OCI-LY7 (cell line): ENCODE measurements at regions not wholly inside any gene's neighbourhood (a gene's known extent, or its start where the extent isn't known, plus 50 kb on each side); places are given as distances from the start of the nearest gene placed in this dataset.

ENCODE experiments used
- BruUV-seq: library from RNA; stranded (reverse); fragments of 400-500 nt; replicated peaks from 2 replicates; lab custom pipeline; 2021; lab: Mats Ljungman, UMichigan
- CTCF ChIA-PET: fragments of 300-600 bp; sonication (Branson Sonifier 250); formaldehyde crosslinking; loops from one replicate; lab custom pipeline; 2022; ENCODE audit warnings: antibody characterized with exemption; ENCODE audit not compliant: unreplicated experiment; lab: Charles Lee
- POLR2A ChIA-PET: fragments of 300-600 bp; sonication (Branson Sonifier 250); formaldehyde crosslinking; loops from one replicate; lab custom pipeline; 2022; ENCODE audit warnings: antibody characterized with exemption; lab: Charles Lee
- DNase-seq: peaks from one replicate; pipeline ENCODE4 v3.0.0-alpha.2; 2015; ENCODE audit warnings: low spot score
- H2AFZ ChIP-seq: fragments of 200-600 bp; sonication (generic), shearing (Covaris generic); 2 replicates; pipeline ENCODE4 v1.6.1; 2014; ENCODE audit warnings: mild to moderate bottlenecking, antibody characterized with exemption, low read length, moderate library complexity
- H3K27ac ChIP-seq: fragments of 200-600 bp; sonication (generic); 2 replicates; pipeline ENCODE4 v1.5.1; 2014; ENCODE audit warnings: mixed run types, low read depth, mild to moderate bottlenecking, moderate library complexity, low read length, inconsistent platforms; ENCODE audit not compliant: poor library complexity, severe bottlenecking
- H3K36me3 ChIP-seq: fragments of 200-600 bp; sonication (generic); 2 replicates; pipeline ENCODE4 v1.6.1; 2014; ENCODE audit warnings: mild to moderate bottlenecking, antibody characterized with exemption, low read length, moderate library complexity, mixed read lengths; ENCODE audit not compliant: insufficient read depth
- H3K4me1 ChIP-seq: fragments of 200-600 bp; sonication (generic); 2 replicates; pipeline ENCODE4 v1.5.1; 2014; ENCODE audit warnings: mild to moderate bottlenecking, low read length; ENCODE audit not compliant: insufficient read depth, poor library complexity, severe bottlenecking
- H3K4me2 ChIP-seq: fragments of 200-600 bp; sonication (generic); 2 replicates; pipeline ENCODE4 v1.6.1; 2014; ENCODE audit warnings: mild to moderate bottlenecking, low read length
- H3K4me3 ChIP-seq: fragments of 200-600 bp; sonication (generic); 2 replicates; pipeline ENCODE4 v1.5.1; 2014; ENCODE audit warnings: mild to moderate bottlenecking, low read depth, low read length; ENCODE audit not compliant: poor library complexity, severe bottlenecking
- H3K79me2 ChIP-seq: fragments of 200-600 bp; sonication (generic); 2 replicates; pipeline ENCODE4 v1.6.1; 2016; ENCODE audit warnings: low read depth, mild to moderate bottlenecking, low read length, moderate library complexity, mixed read lengths; ENCODE audit not compliant: insufficient read depth
- H3K9me2 ChIP-seq: fragments of 200-600 bp; sonication (generic); 2 replicates; pipeline ENCODE4 v1.6.1; 2016; ENCODE audit warnings: mild to moderate bottlenecking, low read length, mixed read lengths; ENCODE audit not compliant: insufficient read depth
- H3K9me3 ChIP-seq: fragments of 200-600 bp; sonication (generic); 2 replicates; pipeline ENCODE4 v1.6.1; 2014; ENCODE audit warnings: mild to moderate bottlenecking, mixed run types, low read length, mixed read lengths
- H4K20me1 ChIP-seq: fragments of 200-600 bp; sonication (generic); 2 replicates; pipeline ENCODE4 v1.6.1; 2014; ENCODE audit warnings: mild to moderate bottlenecking, antibody characterized with exemption, low read length, moderate library complexity, mixed read lengths; ENCODE audit not compliant: insufficient read depth
- EZH2phosphoT487 ChIP-seq: fragments of 200-600 bp; sonication (generic); IDR thresholded peaks from 2 replicates; pipeline ENCODE4 v1.6.1; 2018; ENCODE audit warnings: low read depth, borderline replicate concordance, mild to moderate bottlenecking, mixed run types, antibody characterized with exemption, low read length, moderate library complexity, mixed read lengths
- intact Hi-C: fragments of 100-400 bp; cut with micrococcal nuclease; formaldehyde crosslinking; loops from one replicate; pipeline ENCODE4 v1.10.0; 2022; ENCODE audit not compliant: unreplicated experiment
- TF ChIP-seq, protein P1 (sequence below): fragments of 200-600 bp; sonication (generic); conservative IDR thresholded peaks from 2 replicates; pipeline ENCODE4 v1.5.1; 2014; ENCODE audit warnings: mild to moderate bottlenecking, antibody characterized with exemption, low read length, moderate library complexity, mixed read lengths

DNA sequence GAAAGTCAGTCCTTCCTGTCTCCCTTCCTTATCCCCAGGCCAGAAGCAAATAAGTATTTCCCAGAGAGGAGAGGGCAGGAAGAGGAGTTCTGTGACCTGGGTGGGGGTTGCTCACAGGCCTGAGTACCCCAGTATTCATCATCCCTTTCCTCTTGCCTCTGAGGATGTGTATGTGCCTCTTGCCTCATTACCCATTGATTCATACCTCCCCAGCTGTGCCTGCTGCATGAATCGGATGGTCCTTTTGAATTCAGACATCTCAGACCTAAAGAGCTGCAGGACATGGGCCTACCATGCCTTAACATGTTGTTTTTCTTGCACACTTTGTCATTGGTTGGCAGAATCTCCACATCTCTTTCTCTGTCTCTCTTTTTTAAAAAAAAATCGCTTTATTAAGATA, 112.8 kb upstream of the SHB start:
- ChIA-PET POLR2A (no interaction called here), CTCF (no interaction called here)
- Histone ChIP-seq H3K79me2 (no peaks in the 10 kb centered on the region), H3K4me2 (no peak overlapping the region), H3K27ac (no peak overlapping the region), H3K36me3 (no peaks in the 10 kb centered on the region), H3K9me2 (no peaks in the 10 kb centered on the region), H3K4me3 (no peak overlapping the region), H3K9me3 (no peaks in the 10 kb centered on the region), H3K4me1 (no peaks in the 10 kb centered on the region), H4K20me1 (no peaks in the 10 kb centered on the region), H2AFZ (no peak overlapping the region)
- no peak for DNase-seq
- TF ChIP-seq, protein P1, sequence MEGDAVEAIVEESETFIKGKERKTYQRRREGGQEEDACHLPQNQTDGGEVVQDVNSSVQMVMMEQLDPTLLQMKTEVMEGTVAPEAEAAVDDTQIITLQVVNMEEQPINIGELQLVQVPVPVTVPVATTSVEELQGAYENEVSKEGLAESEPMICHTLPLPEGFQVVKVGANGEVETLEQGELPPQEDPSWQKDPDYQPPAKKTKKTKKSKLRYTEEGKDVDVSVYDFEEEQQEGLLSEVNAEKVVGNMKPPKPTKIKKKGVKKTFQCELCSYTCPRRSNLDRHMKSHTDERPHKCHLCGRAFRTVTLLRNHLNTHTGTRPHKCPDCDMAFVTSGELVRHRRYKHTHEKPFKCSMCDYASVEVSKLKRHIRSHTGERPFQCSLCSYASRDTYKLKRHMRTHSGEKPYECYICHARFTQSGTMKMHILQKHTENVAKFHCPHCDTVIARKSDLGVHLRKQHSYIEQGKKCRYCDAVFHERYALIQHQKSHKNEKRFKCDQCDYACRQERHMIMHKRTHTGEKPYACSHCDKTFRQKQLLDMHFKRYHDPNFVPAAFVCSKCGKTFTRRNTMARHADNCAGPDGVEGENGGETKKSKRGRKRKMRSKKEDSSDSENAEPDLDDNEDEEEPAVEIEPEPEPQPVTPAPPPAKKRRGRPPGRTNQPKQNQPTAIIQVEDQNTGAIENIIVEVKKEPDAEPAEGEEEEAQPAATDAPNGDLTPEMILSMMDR = no peak
- no peak for TF ChIP-seq EZH2phosphoT487
- intact Hi-C loops = no loop called here
- no TSS peak for BruUV-seq

DNA sequence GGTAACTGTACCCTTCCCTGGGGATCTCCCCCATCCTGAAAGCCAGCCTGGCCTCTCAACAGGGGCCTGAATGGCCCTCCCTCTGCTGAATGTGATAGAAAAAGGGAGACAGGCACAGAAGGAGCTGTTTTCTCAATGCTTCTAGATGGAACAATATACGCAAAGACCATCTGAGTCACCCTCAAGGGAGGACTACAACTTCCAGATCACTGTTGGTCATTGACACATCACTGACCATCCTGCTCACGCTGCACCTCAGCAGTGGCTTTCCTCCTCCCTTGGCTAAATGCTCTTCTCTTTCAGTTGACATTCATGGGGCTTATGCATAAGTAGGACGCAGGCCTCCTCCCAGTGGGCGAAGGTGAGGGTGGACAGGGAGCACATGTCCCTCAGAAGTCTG, 112.2 kb upstream of the SHB start:
- TF ChIP-seq EZH2phosphoT487 = no peak
- TF ChIP-seq, protein P1 = no peak
- no peaks in the 10 kb centered on the region for H4K20me1 ChIP-seq
- no peaks in the 10 kb centered on the region for H3K36me3 ChIP-seq
- no peak overlapping the region for H3K4me3 ChIP-seq
- H3K27ac ChIP-seq = no peak overlapping the region
- H3K4me2 ChIP-seq = no peak overlapping the region
- H3K4me1 ChIP-seq = no peaks in the 10 kb centered on the region
- ChIA-PET POLR2A (no interaction called here), CTCF (no interaction called here)
- no peak overlapping the region for H2AFZ ChIP-seq
- DNase-seq = no peak
- H3K9me3 ChIP-seq = no peaks in the 10 kb centered on the region
- no TSS peak for BruUV-seq
- no peaks in the 10 kb centered on the region for H3K79me2 ChIP-seq
- intact Hi-C loops = no loop called here
- no peaks in the 10 kb centered on the region for H3K9me2 ChIP-seq

DNA sequence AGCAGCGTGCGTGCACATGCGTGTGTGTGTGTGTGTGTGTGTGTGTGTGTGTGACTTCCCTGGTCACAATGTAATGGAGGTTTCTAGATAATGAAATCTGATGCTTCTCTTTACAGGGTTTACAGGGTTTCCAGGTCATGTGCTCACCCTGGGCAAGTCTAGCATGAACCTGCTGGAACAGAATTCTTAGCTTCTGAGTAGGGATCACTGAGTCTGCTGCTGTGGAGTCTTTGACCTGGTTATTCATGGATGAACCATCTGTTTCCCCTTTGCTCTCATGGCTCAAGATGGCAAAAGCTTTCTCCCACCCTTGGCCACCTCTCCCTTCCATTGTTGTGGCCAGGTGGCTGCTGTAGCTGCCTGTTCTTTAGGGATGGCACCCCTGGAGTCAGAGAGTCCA, 111.6 kb upstream of the SHB start:
- POLR2A ChIA-PET = no interaction called here
- H2AFZ ChIP-seq = no peak overlapping the region
- no peak overlapping the region for H3K4me2 ChIP-seq
- no peaks in the 10 kb centered on the region for H3K9me2 ChIP-seq
- H3K4me3 ChIP-seq = no peak overlapping the region
- no peak overlapping the region for H3K27ac ChIP-seq
- no peak for DNase-seq
- intact Hi-C loops = no loop called here
- TF ChIP-seq, protein P1 = no peak
- TF ChIP-seq EZH2phosphoT487 = no peak
- no TSS peak for BruUV-seq
- CTCF ChIA-PET = no interaction called here
- no peaks in the 10 kb centered on the region for H3K36me3 ChIP-seq
- no peaks in the 10 kb centered on the region for H4K20me1 ChIP-seq
- H3K79me2 ChIP-seq = no peaks in the 10 kb centered on the region
- H3K9me3 ChIP-seq = no peaks in the 10 kb centered on the region
- H3K4me1 ChIP-seq = no peaks in the 10 kb centered on the region
